ENCODE measurements at regions not wholly inside any gene's neighbourhood (a gene's known extent, or its start where the extent isn't known, plus 50 kb on each side); places are given as distances from the start of the nearest gene placed in this dataset.

- Histone ChIP-seq H3F3A (replicated peaks; ENCODE audit: low read depth) (no peaks in the 10 kb centered on the region), H3K4me1 (ENCODE audit: insufficient read depth) (no peaks in the 10 kb centered on the region), H3K9me2 (ENCODE audit: insufficient read depth) (no peaks in the 10 kb centered on the region), H3K4me2 (no peak overlapping the region), H3K79me2 (replicated peaks; ENCODE audit: insufficient read depth) (no peaks in the 10 kb centered on the region), H4K20me1 (replicated peaks; ENCODE audit: insufficient read depth) (no peaks in the 10 kb centered on the region), H3K4me3 (no peak overlapping the region), H3K27me3 (ENCODE audit: insufficient read depth) (no peaks in the 10 kb centered on the region), H3K27ac (ENCODE audit: low read depth) (no peak overlapping the region), H2AFZ (no peak overlapping the region), H3K36me3 (ENCODE audit: insufficient read depth) (no peaks in the 10 kb centered on the region)
- Mint-ChIP-seq H3K9me3 (peaks cover 13% of the 10 kb centered on the region), H3K4me1 (no peaks in the 10 kb centered on the region), H3K27ac (no peak overlapping the region), H3K27me3 (ENCODE audit: insufficient read depth, low read depth, poor library complexity) (peaks cover 3% of the 10 kb centered on the region), H3K36me3 (ENCODE audit: low read depth) (peaks cover 10% of the 10 kb centered on the region; the same call in 2 of the 3 replicates), H3K4me3 (no peak overlapping the region)
- no peak for DNase-seq (ENCODE audit: low spot score)
- no peak for ATAC-seq
- TF ChIP-seq REST (IDR thresholded peaks at IDR 0.05; ENCODE audit: unreplicated experiment) (no peak), STAT1 (IDR thresholded peaks at IDR 0.05; ENCODE audit: unreplicated experiment) (no peak), ZNF114 (CRISPR knock-in tag; IDR thresholded peaks at IDR 0.05) (no peak), CREB1 (CRISPR knock-in tag; IDR thresholded peaks at IDR 0.05; ENCODE audit: low read depth) (no peak), ZNF462 (CRISPR knock-in tag; IDR thresholded peaks at IDR 0.05) (no peak), CTCF (conservative IDR thresholded peaks at IDR 0.05; ENCODE audit: low read depth in 2 of 2) (no peak), EZH2phosphoT487 (IDR thresholded peaks at IDR 0.05; ENCODE audit: unreplicated experiment) (no peak), ETS1 (IDR thresholded peaks at IDR 0.05) (no peak), POLR2AphosphoS5 (IDR thresholded peaks at IDR 0.05; ENCODE audit: low read depth) (no peak), NANOG (IDR thresholded peaks at IDR 0.05; ENCODE audit: borderline replicate concordance) (no peak), JUNB (IDR thresholded peaks at IDR 0.05; ENCODE audit: unreplicated experiment) (no peak)
These were observed 180.6 kb downstream of the TBX18 start for GRCh38 chr6:84583784-84584183.
